Esophagus mucosa (tissue), 1 donor: ENCODE measurements at regions not wholly inside any gene's neighbourhood (a gene's known extent, or its start where the extent isn't known, plus 50 kb on each side); places are given as distances from the start of the nearest gene placed in this dataset.

Experiments used
- ATAC-seq: fragments of 200-7000 bp; cut with Tn5 transposase; one replicate; pipeline ENCODE4 v1.9.1; 2020
- donor health status: DM: yes; HTN: yes; CAD: no.

DNA sequence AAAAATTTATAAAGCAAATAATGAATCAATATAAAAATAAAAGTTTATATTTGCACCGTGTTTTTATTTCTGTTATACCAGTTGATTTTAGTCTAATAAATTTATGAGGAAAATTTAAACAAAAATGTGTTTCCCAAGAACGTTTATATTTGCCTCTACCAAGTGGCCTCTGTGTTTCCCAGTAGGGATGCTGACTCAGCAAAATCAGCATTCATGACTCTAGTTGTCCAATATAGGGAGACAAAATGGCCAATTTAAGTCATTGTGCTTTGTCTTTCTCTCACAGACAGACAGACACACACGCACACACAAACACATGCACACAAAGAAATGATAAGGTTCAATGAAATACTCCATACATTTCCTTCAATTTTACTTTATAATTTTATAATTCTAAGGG, 942.5 kb upstream of the ZWINT start:
- no peak for ATAC-seq

DNA sequence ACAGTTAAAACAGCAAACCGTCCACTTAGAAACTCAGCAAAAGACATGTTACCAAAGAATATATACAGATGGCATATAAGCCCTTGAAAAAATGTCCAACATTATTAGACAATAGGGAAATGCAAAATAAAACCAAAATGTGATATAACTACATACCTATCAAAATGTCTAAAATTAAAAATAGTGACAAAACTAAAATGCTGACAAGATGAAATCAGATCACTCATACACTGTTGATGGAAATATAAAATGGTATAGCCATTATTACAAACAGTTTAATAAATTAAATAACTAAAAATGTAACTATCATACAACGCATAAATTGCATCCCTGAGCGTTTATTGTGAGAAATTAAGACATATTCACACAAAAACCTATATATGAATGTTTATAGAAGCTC, 939.7 kb upstream of the ZWINT start:
- ATAC-seq: no peak

DNA sequence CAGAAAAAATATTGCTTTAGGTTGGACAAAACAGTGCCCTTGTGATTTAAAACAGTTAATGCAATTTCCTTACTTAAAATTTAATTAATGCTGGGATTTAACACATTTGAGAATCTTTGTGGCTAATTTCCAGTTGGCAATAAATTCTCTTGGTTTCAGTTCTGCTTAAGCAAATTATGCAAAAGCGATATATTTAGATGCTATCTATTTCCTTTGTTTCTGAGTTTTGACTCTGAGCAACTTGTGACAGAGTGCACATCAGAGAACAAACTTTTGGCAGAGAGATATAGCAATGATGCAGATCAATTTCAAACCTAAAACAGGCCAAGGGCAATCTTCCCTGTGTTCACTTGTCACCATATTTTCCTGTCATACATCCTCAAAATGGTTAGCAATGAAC, 933.6 kb upstream of the ZWINT start:
- ATAC-seq: no peak

DNA sequence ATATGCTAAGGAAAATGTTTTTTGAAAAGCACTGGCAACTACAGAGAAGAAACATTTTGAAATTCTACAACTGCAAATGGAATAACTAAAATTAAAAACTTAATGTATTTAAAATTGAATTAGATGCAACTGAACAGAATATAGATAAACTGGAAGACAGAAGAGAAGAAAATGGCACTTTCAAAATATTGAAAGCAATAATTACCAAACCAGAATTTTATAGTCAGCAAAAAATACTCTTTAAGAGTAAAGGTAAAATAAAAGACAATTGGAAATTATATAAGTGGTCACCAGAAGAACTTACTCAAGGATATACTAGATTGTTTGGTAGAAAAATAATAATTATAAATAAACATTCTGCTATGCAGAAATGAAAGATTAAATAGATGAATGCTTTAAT, 927.7 kb upstream of the ZWINT start:
- no peak for ATAC-seq

DNA sequence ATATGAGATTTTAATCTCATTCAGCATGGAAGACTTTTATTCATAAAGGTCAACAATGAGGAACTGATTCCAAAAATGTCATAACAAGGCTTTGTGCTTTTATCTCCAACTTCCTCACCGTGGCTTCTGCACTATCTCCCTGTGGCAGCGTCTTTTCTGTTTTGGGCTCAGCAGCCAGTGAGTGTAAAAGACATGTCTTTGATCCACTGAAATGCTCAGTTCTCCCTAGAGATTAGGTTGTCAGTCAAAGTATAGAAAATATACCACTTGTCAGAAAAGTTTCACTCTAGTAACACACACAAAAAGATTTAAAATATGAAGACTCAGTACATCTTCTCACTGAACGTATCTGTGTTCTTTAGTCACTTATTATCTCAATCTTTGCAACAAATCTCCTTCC, 901.8 kb upstream of the ZWINT start:
- ATAC-seq: no peak

DNA sequence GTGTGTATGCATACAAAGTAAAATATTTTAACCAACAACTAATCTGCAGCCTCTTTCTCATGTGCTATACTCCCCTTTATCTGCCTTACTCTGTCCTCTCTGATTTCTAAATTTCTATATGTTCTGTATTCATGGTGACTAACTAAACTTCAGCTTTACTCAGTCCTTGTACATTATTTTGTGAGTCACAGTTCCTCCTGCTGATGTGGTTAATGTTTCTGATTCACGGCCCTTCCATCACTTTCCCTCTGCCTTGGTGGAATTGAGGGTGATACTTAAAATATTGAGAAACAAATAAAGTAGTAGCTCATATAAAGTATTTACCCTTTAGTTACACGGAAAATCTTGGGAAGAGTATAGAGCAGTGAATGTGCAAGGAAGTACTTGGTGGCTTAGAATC, 899.1 kb upstream of the ZWINT start:
- ATAC-seq: no peak

DNA sequence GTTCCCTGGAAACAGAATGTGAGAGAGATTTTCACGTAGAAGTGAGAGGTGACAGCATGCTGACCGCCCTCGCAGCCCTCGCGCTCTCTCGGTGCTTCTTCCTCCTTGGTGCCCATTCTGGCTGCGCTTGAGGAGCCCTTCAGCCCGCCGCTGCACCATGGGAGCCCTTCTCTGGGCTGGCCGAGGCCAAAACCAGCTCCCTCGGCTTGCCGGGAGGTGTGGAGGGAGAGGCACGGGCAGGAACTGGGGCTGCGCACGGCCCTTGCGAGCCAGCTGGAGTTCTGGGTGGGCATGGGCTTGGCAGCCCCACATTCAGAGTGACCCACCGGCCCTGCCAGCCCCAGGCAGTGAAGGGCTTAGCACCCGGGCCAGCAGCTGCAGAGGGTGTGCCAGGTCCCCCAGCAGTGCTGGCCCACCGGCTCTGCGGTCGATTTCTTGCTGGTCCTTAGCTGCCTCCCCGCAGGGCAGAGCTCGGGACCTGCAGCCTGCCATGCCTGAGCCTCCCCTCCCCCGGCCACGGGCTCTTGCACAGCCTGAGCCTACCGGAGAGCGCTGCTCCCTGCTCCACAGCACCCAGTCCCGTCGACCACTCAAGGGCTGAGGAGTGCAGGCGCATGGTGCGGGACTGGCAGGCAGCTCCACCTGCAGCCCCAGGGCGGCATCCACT, 888.7 kb upstream of the ZWINT start:
- ATAC-seq: no peak

DNA sequence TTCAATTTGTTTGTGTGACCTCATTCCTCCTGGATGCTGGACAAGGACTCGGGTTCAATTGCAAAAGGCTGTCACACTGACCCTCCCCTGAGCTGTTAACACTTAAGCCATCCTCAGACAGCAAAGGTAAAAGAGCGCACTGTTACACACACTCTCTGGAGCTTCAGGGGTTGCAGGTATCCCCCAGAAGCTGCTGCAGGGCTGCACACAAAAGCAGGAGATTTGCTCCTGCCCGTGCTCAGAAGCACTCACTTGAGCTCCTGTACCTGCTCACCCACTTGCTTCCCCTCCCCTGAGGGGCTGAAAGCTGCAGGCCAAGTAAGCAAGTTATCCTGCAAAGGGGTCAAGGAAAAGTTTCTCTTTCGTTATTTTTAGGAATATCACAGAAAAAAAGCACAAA, 886.2 kb upstream of the ZWINT start:
- ATAC-seq: no peak

DNA sequence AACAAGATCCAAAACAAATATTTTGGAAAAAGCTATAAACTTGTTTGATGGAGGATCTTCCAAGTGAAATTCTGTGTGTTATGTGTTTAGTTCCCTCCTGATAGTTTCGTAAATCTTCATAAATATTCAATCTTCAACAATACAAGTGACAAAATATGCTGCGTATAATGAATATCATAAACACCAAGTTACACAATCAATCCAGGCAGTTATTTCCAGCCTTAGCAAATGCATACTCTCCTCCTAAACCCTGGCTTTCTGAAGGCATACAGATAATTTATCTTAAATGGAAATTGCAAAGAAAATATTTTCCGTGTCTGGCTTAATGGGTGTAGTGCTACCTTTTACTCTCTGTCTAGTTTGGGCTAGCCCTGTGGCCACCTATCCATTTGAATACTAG, 864.9 kb upstream of the ZWINT start:
- ATAC-seq: no peak

DNA sequence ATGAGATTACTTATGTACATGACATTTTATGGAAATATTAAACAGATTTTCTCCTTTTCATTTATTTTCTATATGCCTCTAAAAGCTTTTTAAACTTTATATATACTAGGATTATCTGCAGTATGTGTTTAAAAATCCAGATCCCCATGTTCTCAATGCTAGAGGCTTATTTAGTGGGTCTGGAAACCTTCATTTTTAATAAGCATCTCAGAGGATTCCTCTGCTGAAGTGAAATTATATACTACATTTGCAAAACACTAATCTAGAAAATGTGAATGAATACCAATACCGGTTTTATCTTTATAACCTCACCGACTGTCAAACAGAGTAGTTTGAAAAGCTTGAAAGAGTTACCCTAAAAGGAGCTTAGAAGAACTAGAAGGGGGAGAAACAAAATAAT, 863.8 kb upstream of the ZWINT start:
- ATAC-seq: no peak

DNA sequence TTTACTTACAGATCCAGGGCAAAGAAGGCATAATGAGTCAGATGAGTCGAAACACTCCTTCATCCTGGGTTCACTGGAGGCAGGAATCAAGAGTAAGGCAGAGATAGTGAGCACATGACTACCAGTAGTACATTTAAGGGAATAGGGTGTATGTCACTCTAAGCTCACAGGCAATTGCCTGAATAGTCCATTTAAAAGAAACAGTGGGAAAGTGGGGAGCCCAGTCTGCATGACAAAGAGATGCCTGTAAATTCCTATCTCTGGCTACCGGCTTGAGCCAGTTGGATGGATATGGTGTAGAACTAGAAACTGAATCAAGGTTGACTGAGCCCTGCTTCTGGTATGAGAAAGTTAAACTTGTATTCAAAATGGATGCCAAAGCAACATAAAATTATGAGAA, 861.5 kb upstream of the ZWINT start:
- no peak for ATAC-seq

DNA sequence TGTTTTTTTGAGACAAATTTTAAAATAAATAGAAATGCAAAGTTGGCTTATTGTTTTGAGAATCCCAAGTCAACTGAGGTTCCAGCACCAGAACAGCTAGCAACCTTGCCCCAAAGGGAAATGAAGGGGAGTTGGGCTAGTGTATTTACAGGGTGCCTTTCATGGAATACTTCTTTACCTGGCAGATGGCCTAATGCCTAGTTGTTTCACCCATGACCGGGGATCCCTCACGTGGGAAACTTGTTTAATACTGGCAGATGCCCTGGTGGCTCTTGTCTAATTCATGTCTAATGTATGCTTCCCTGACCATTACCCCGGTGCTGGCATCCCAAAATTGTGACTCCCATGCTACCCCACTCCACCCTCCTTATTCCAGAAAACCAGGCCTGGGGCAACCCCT, 861.1 kb upstream of the ZWINT start:
- no peak for ATAC-seq

DNA sequence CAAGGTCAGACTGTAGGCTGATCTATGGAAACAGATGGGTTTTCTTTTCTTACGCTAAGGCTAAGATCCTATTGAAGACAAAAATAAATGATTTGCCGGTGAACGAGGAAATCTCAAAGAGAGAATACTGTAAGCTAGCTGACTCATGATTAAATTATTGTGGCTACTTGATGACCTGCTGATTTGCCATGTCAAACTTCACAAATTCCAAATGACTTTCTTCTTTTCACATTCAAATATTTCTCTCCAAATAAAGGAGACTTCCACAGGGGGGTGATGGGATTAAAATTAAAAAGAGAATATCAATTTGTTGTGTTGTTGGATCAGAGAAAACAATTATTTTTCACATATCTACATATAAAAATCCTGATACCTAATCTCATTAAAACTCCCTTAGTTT, 860.6 kb upstream of the ZWINT start:
- ATAC-seq: no peak

DNA sequence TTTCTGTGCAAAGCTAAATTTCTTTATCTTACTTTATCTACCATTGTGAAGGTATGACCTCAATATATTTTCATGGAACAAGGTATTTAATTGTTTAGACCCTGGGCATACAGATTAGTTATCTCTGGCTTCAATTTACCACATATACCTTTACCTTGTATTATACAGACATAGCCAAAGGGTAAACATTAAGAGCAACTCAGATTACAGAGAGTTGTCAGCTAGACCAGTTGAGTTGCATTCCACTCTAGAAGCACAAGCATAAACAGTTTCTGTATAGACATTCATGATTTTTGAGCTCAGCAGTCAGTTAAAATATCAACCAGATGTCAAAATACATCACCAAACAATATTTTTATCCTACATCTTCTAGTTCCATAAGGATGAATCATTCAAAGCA, 857.3 kb upstream of the ZWINT start:
- ATAC-seq: no peak

DNA sequence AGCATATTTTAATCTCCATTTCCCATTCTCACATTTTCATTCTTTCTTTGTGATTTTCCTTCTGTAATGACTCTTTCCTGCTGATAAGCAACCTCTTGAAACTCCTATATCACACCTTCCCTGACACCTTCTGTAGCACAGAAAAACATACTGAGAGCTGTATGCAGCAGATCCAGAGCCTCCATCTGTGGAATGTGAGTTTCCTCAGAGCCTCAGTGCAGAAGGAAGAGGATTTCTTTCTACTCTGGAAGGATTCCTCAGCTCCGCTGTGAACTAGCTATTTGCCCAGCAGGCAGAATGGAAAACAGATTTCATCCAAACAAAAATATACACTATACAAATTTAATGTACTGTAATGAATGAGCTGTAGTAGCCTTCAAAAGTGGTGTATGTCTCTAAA, 841.3 kb upstream of the ZWINT start:
- ATAC-seq: no peak

DNA sequence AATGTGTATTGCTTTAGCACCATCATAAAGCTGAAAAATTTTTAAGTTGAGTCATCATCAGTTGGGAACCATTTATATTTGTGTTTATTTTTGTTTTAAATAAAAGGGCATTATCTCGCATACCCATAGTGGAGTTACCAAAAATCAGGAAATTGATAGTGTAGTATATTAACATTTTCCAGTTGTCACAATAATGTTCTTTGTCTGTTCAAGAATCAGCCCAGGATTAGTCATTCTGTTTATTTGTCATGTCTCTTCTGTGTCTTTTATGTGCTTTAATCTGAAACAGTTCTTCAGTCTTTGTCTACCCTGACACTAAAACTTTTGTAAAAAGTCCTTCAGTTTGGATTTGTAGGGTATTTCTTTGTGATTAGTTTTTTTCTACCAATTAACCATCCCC, 827.8 kb upstream of the ZWINT start:
- ATAC-seq: no peak

DNA sequence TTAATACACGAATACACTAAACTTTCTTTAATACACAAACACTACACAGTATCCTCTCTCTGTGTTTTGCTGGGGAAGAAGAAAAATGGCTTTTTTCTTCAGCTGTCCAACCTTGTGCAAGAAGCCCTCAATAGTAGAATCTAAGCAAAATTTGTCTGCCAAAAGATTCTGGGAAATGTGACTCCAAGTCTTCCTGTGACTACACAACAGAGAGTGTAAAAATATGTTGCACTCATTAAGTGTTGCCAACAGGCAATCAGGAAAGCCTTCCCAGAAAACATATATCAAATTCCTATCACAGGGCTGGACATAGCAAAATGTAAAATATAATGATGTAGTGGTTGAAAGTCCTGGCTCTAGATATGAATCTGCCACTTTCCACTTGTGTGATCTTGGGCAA, 825.1 kb upstream of the ZWINT start:
- ATAC-seq: no peak

DNA sequence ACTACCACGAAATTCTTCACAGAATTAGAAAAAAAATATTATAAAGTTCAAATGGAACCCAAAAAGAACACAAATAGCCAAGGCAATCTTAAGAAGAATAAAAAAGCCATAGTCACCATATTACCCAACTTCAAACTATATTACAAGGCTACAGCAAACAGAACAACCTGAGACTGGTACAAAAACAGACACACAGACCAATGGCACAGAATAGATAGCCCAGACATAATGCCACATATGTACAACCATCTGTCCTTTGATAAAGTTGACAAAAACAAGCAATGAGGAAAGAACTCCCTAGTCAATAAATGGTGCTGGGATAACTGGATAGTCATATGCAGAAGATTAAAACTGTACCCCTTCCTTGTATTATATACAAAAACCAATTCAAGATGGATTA, 808.5 kb upstream of the ZWINT start:
- ATAC-seq: no peak

DNA sequence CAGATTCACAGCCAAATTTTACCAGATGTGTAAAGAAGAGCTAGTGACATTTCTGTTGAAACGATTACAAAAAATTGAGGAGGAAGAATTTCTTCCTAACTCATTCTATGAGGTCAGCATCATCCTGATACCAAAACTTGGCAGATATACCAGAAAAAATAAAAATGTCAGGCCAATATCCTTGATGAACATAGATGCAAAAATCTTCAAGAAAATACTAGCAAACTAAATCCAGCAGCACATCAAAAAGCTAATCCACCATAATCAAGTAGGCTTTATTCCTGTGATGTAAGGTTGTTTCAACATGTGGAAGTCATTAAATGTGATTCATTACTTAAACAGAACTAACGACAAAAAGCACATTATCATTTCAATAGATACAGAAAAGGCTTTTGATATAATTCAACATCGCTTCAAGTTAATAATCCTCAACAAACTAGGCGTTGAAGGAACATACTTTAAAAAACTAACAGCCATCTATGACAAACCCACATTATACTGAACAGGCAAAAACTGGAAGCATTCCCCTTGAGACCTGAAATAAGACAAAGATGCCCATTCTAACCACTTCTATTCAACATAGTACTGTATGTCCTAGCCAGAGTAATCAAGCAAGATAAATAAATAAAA, 807.7 kb upstream of the ZWINT start:
- no peak for ATAC-seq

DNA sequence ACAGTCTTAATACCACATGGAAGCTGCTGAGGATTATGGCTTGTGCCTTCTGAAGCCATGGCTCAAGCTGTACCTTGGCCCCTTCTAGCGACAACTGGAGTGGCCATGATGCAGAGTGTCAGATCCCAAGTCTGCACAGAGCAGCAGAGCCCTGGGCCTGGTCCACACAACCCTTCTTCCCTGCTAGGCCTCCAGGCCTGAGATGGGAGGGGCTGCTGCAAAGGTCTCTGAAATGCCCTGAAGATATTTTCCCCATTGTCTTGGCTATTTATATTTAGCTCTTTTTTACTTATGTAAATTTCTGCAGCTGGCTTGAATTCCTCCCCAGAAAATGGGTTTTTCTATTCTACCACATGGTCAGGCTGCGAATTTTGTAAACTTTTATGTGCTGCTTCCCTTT, 804.6 kb upstream of the ZWINT start:
- no peak for ATAC-seq

DNA sequence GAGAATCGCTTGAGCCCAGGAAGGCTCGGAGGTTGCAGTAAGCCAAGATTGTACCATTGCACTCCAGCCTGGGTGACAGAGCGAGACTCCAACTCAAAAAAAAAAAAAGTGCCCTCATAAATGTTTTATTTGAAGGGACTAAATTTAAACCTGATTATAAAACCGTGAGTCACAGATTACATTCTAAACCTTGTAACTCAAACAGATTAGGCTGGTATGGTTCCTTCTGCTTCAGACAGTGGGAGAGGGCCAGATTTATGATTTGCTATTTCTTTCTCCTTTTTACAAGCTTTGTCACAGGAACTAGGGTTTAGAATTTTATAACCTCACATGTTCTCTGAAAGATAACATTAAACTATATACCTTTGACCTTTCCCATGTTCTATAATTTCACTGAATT, 801.2 kb upstream of the ZWINT start:
- ATAC-seq: no peak

DNA sequence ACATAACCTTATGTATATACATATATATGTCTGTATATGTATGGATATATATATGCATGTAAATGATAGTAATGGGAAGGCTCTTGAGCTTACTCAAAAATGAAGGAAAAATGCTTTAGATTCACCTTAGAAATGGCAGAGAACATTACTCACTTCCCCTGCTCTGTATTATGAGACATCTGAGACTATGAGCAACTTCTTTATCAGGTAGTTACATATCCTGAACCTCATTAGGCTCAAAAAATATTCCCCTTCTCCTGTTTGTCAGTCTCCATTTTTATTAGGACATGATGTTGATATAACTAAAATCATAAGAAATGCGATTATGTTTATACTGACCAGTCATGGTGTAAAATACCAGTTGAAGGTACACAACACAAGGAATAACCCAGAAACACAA, 800.1 kb upstream of the ZWINT start:
- no peak for ATAC-seq

DNA sequence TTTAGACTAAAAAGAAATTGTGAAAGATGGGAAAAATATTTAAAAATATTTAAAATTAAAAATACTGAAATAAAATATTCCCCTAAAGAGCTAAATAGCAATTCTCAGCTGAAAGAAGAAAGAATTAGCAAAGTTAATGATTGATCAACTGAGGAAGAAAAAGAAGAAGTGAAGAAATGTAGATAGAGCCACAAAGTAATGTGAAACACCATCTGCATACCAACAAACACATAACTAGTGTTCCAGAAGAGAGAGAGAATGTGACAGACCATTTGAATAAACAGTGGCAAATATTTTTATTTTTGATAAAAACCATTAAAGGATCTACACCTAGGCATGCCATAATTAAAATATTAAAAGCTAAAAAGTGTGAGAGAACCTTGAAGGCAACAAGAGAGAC, 784.5 kb upstream of the ZWINT start:
- ATAC-seq: no peak

DNA sequence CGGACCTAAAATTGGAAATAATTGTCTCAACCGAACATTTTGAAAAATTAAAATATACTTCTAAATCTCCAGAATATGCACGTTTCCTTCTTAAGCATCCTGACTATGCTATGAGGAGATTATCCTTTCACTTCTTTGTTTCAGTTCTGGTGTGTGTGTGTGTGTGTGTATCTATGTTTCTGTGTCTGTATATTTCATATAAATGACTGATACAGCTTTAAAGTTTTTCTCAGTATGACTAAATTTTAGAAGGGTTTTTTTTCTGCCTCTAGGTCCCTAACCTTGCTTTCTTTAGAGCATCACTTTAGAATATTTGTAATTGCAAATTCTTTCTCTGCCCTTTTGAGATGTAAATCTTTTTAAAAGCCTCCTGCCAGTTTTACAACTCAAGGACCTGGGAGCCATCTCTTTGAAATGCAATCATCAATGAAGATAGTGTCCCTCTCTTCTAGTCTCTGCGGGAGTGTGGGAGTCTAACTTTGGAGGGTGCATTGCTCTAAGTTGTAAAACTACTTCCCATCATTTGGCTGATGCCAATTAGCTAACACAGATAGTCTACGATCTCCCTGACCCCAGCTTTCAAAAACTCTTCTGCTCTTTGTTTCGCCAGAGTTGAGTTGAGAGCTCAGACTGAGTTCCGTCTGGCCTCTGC, 782.0 kb upstream of the ZWINT start:
- no peak for ATAC-seq

DNA sequence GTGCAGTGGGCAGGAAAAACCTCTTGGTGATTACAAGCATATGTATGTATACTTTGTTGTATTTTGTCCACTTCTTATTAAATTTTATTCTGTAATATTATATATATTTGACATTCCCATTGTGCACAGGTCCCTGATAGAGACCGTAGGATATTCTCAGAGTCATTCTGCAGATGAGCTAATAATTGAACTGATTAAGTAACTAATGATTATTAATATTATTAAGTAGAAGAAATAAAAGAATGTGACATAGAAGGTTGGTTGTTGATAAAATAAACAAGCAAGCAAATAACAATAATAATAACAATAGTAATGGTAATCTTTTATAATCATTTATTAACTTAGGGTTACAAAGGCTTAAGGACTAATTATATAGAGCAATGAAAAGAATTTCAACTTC, 780.6 kb upstream of the ZWINT start:
- ATAC-seq: no peak
